Testis (tissue), 2 donors: ENCODE measurements at regions not wholly inside any gene's neighbourhood (a gene's known extent, or its start where the extent isn't known, plus 50 kb on each side); places are given as distances from the start of the nearest gene placed in this dataset.

ENCODE experiments used
- POLR2A ChIP-seq: fragments of 450-650 bp; IDR thresholded peaks from one replicate; pipeline ENCODE4 v1.6.1; 2017; ENCODE audit warnings: antibody characterized with exemption, mild to moderate bottlenecking, moderate library complexity
- TF ChIP-seq, protein P1 (sequence below), 3 experiments: fragments of 450-650 bp in 2 of 3; fragments of 200-600 bp in 1 of 3; sonication (generic) in 1 of 3; IDR thresholded peaks; one replicate each; pipeline ENCODE4 v1.5.1; 2016 to 2019; ENCODE audit warnings: antibody characterized with exemption in 3 of 3, mild to moderate bottlenecking in 2 of 3, moderate library complexity in 1 of 3

- TF ChIP-seq, protein P1, sequence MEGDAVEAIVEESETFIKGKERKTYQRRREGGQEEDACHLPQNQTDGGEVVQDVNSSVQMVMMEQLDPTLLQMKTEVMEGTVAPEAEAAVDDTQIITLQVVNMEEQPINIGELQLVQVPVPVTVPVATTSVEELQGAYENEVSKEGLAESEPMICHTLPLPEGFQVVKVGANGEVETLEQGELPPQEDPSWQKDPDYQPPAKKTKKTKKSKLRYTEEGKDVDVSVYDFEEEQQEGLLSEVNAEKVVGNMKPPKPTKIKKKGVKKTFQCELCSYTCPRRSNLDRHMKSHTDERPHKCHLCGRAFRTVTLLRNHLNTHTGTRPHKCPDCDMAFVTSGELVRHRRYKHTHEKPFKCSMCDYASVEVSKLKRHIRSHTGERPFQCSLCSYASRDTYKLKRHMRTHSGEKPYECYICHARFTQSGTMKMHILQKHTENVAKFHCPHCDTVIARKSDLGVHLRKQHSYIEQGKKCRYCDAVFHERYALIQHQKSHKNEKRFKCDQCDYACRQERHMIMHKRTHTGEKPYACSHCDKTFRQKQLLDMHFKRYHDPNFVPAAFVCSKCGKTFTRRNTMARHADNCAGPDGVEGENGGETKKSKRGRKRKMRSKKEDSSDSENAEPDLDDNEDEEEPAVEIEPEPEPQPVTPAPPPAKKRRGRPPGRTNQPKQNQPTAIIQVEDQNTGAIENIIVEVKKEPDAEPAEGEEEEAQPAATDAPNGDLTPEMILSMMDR (IDR thresholded peaks at IDR 0.05): no peak
- TF ChIP-seq POLR2A: no peak
These were observed 117.8 kb upstream of the F13A1 start for GRCh38 chr6:6438286-6438685.
